ENCODE measurements at regions not wholly inside any gene's neighbourhood (a gene's known extent, or its start where the extent isn't known, plus 50 kb on each side); places are given as distances from the start of the nearest gene placed in this dataset.

DNA sequence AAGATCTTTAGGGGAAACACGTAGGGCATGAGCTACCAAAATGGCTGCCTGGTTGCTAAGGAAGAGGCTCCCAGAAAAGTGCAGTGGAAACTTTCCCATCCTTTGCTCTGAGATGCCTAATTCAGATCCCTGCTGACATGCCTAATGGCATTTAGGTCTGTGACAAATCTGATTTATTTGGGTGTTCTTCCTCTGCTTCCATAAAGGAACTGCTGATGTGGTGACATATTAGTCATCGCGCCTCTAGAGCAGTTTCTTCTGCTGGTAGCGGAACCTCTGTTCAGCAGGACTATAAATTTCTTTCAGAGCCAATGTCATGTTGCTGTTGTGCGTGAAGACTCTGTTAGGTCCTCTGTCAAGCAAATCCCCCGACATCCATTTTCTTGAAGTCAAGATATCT is 310.0 kb downstream of the PDHA2 start:
- TF ChIP-seq, protein P1, sequence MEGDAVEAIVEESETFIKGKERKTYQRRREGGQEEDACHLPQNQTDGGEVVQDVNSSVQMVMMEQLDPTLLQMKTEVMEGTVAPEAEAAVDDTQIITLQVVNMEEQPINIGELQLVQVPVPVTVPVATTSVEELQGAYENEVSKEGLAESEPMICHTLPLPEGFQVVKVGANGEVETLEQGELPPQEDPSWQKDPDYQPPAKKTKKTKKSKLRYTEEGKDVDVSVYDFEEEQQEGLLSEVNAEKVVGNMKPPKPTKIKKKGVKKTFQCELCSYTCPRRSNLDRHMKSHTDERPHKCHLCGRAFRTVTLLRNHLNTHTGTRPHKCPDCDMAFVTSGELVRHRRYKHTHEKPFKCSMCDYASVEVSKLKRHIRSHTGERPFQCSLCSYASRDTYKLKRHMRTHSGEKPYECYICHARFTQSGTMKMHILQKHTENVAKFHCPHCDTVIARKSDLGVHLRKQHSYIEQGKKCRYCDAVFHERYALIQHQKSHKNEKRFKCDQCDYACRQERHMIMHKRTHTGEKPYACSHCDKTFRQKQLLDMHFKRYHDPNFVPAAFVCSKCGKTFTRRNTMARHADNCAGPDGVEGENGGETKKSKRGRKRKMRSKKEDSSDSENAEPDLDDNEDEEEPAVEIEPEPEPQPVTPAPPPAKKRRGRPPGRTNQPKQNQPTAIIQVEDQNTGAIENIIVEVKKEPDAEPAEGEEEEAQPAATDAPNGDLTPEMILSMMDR (optimal IDR thresholded peaks at IDR 0.05 in 1 of 3, IDR thresholded peaks at IDR 0.05 in 1 of 3, conservative IDR thresholded peaks at IDR 0.05 in 1 of 3; ENCODE audit: extremely low read depth in 1 of 3, insufficient read depth in 2 of 3, low read length in 3 of 3), result no peak
- no peak for TF ChIP-seq EZH2 (IDR thresholded peaks at IDR 0.05; ENCODE audit: low read length)
- Histone ChIP-seq H3K9ac (ENCODE audit: control insufficient read depth, extremely low read depth, insufficient read depth, low read length) (no peak overlapping the region), H3K4me2 (ENCODE audit: control insufficient read depth, extremely low read depth, insufficient read depth, low read depth, low read length) (no peak overlapping the region), H3K27me3 (ENCODE audit: control insufficient read depth, extremely low read depth, insufficient read depth, low read length) (no peaks in the 10 kb centered on the region), H3K36me3 (ENCODE audit: control insufficient read depth in 2 of 2, extremely low read depth in 1 of 2, insufficient read depth in 2 of 2, low read length in 2 of 2) (no peaks in the 10 kb centered on the region), H4K20me1 (ENCODE audit: control insufficient read depth, extremely low read depth, insufficient read depth, low read length) (no peaks in the 10 kb centered on the region), H3K27ac (ENCODE audit: control insufficient read depth, insufficient read depth, low read length) (no peak overlapping the region), H3K9me3 (ENCODE audit: control insufficient read depth, low read depth, low read length) (no peaks in the 10 kb centered on the region), H3K4me3 (ENCODE audit: control insufficient read depth in 2 of 3, extremely low read depth in 1 of 3, insufficient read depth in 2 of 3, low read depth in 1 of 3, low read length in 3 of 3) (no peak overlapping the region), H3K4me1 (ENCODE audit: control insufficient read depth, extremely low read depth, insufficient read depth, low read length) (no peaks in the 10 kb centered on the region), H2AFZ (ENCODE audit: control insufficient read depth, low read length) (no peak overlapping the region), H3K79me2 (ENCODE audit: control insufficient read depth, insufficient read depth, low read length) (no peaks in the 10 kb centered on the region), H3K9me1 (ENCODE audit: control insufficient read depth, extremely low read depth, insufficient read depth, low read length) (no peaks in the 10 kb centered on the region)
- FAIRE-seq (no peak), DNase-seq (ENCODE audit: low read depth, low spot score) (no peak)
- dilution Hi-C loops (cut with MboI; ENCODE audit: extremely low pct_ligation_motif_present, low sequenced_read_pairs), result no loop called here

DNA sequence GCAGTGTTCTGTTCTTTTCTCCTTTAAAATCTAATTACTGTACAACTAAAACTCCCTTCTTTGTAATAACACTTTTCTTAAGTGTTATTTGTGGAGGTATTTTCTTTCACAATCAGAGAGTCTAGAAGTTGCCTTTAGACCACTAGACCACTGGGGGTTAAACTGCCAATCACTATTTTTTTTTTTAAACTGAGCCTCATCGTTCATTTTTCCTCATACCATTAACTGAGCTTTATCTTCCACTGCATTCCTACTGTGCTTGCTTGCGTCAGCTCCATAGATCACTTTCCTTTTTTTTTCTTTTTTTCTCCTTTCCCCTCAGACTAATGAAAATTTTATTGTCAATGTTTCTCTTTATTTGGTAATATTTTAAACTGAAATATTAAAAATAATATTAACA is 310.6 kb downstream of the PDHA2 start:
- DNase-seq (ENCODE audit: low read depth, low spot score), result no peak
- no peaks in the 10 kb centered on the region for H4K20me1 ChIP-seq (ENCODE audit: control insufficient read depth, extremely low read depth, insufficient read depth, low read length)
- FAIRE-seq, result no peak
- no peaks in the 10 kb centered on the region for H3K36me3 ChIP-seq (ENCODE audit: control insufficient read depth in 2 of 2, extremely low read depth in 1 of 2, insufficient read depth in 2 of 2, low read length in 2 of 2)
- H3K4me3 ChIP-seq (ENCODE audit: control insufficient read depth in 2 of 3, extremely low read depth in 1 of 3, insufficient read depth in 2 of 3, low read depth in 1 of 3, low read length in 3 of 3), result no peak overlapping the region
- H3K9me3 ChIP-seq (ENCODE audit: control insufficient read depth, low read depth, low read length), result no peaks in the 10 kb centered on the region
- H3K4me2 ChIP-seq (ENCODE audit: control insufficient read depth, extremely low read depth, insufficient read depth, low read depth, low read length), result no peak overlapping the region
- TF ChIP-seq EZH2 (IDR thresholded peaks at IDR 0.05; ENCODE audit: low read length), result no peak
- TF ChIP-seq, protein P1 (optimal IDR thresholded peaks at IDR 0.05 in 1 of 3, IDR thresholded peaks at IDR 0.05 in 1 of 3, conservative IDR thresholded peaks at IDR 0.05 in 1 of 3; ENCODE audit: extremely low read depth in 1 of 3, insufficient read depth in 2 of 3, low read length in 3 of 3), result no peak
- dilution Hi-C loops (cut with MboI; ENCODE audit: extremely low pct_ligation_motif_present, low sequenced_read_pairs), result no loop called here
- H2AFZ ChIP-seq (ENCODE audit: control insufficient read depth, low read length), result no peak overlapping the region
- H3K9ac ChIP-seq (ENCODE audit: control insufficient read depth, extremely low read depth, insufficient read depth, low read length), result no peak overlapping the region
- H3K4me1 ChIP-seq (ENCODE audit: control insufficient read depth, extremely low read depth, insufficient read depth, low read length), result no peaks in the 10 kb centered on the region
- no peaks in the 10 kb centered on the region for H3K79me2 ChIP-seq (ENCODE audit: control insufficient read depth, insufficient read depth, low read length)
- no peaks in the 10 kb centered on the region for H3K9me1 ChIP-seq (ENCODE audit: control insufficient read depth, extremely low read depth, insufficient read depth, low read length)
- H3K27me3 ChIP-seq (ENCODE audit: control insufficient read depth, extremely low read depth, insufficient read depth, low read length), result no peaks in the 10 kb centered on the region
- no peak overlapping the region for H3K27ac ChIP-seq (ENCODE audit: control insufficient read depth, insufficient read depth, low read length)

All from keratinocyte (primary cell).